NB4 (cell line): ENCODE measurements at regions not wholly inside any gene's neighbourhood (a gene's known extent, or its start where the extent isn't known, plus 50 kb on each side); places are given as distances from the start of the nearest gene placed in this dataset.

Source experiments
- DNase-seq: peaks from one replicate; pipeline ENCODE4 v3.0.0; 2010; ENCODE audit warnings: low read depth
- H3K4me3 ChIP-seq: one replicate; pipeline ENCODE4 v1.5.1; 2011; ENCODE audit warnings: mild to moderate bottlenecking, low read depth, low read length, moderate library complexity
- MYC ChIP-seq: IDR thresholded peaks from 2 replicates; pipeline ENCODE4 v1.6.1; 2011; ENCODE audit warnings: low read depth, low read length
- POLR2A ChIP-seq: IDR thresholded peaks from 2 replicates; pipeline ENCODE4 v1.6.1; 2011; ENCODE audit warnings: mild to moderate bottlenecking; ENCODE audit not compliant: insufficient read length; ENCODE audit errors: extremely low read depth
- TF ChIP-seq, protein P1 (sequence below): IDR thresholded peaks from 2 replicates; pipeline ENCODE4 v1.6.1; 2011; ENCODE audit warnings: low read depth, low read length
- TF ChIP-seq, protein P2 (sequence below): IDR thresholded peaks from one replicate; pipeline ENCODE4 v1.5.1; 2012; ENCODE audit warnings: low read depth, low read length

DNA sequence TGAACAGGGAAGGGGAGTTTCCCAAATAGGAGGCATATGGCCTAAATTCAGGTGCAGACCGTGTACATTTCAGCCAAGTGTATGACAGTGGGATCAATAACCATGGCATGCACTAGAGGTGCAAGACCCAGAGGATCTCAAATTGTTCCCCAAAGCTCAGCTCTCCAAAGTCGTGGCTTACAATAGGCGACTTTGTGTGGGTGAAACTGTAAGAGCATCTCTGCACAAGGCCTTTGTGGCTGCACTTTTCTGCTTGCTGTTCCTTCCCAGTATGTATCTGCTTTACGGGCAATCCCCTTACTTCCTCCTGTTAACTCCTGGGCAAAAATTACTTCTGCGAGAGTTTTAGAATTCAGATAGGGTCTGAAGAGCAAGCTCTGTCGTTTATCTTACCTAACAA lies 518.3 kb upstream of the ZFP42 start:
- TF ChIP-seq POLR2A (no peak), MYC (no peak)
- TF ChIP-seq, protein P1, sequence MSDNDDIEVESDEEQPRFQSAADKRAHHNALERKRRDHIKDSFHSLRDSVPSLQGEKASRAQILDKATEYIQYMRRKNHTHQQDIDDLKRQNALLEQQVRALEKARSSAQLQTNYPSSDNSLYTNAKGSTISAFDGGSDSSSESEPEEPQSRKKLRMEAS: no peak
- TF ChIP-seq, protein P2, sequence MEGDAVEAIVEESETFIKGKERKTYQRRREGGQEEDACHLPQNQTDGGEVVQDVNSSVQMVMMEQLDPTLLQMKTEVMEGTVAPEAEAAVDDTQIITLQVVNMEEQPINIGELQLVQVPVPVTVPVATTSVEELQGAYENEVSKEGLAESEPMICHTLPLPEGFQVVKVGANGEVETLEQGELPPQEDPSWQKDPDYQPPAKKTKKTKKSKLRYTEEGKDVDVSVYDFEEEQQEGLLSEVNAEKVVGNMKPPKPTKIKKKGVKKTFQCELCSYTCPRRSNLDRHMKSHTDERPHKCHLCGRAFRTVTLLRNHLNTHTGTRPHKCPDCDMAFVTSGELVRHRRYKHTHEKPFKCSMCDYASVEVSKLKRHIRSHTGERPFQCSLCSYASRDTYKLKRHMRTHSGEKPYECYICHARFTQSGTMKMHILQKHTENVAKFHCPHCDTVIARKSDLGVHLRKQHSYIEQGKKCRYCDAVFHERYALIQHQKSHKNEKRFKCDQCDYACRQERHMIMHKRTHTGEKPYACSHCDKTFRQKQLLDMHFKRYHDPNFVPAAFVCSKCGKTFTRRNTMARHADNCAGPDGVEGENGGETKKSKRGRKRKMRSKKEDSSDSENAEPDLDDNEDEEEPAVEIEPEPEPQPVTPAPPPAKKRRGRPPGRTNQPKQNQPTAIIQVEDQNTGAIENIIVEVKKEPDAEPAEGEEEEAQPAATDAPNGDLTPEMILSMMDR: no peak
- H3K4me3 ChIP-seq: no peak overlapping the region
- DNase-seq: no peak

DNA sequence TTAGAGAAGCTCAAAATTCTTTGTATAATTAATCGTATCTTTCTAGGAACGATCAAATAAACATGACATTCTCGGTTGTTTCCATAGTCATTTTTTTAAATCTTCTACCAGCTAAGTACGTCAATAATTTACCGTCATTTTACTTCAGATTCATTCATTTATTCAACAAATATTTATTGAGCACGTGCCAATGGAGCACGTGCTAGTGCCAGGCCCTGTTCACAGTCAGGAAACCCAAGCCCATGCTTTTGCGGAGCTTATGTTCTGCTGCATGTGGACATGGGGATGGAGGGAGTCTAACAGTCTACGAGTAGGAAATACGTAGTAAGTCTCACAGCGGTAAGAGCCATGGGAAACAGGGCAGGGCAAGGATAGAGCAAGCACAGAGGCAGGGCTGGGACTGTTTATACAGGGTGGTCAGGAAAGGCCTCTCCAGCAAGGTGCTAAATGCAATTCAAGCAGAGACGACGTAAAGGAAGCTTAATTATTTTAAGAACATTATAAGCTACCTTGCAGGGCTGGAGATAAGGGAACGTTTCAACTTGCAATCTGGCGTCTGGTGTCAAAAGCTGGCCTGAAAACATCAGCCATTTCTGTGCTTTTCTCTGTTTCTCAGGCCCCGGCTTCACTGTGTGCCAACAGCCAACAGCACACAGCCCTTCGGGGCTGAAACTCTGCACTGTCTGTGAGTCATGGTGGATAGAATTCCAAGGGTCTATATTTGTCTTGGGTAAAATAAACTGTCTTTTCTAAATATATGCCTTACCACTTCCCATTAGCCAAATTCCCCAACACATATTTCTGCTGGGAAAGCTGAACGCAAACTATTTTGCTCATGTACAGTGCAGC lies 517.1 kb upstream of the ZFP42 start:
- TF ChIP-seq, protein P2: no peak
- no peak for TF ChIP-seq POLR2A
- TF ChIP-seq MYC: no peak
- TF ChIP-seq, protein P1: no peak
- DNase-seq: no peak
- no peak overlapping the region for H3K4me3 ChIP-seq

DNA sequence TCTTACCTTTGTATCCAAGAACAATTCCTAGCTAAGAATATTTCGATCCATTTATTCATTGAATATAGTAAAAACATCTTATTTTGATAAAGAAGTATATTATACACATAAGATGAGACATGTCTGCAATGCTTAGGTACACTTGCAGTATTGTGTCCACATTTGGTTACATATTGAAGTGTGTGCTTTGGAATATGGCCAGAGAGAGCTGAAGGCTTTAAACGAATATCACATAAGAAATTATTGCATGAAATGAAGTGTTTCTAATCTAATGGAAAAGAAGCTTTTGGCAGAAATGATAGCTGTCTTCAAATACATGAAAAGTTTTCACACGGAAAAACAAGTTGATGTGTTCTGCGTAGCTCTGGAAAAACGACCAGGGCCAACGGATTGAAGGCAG lies 516.1 kb upstream of the ZFP42 start:
- TF ChIP-seq, protein P2: no peak
- no peak for TF ChIP-seq MYC

DNA sequence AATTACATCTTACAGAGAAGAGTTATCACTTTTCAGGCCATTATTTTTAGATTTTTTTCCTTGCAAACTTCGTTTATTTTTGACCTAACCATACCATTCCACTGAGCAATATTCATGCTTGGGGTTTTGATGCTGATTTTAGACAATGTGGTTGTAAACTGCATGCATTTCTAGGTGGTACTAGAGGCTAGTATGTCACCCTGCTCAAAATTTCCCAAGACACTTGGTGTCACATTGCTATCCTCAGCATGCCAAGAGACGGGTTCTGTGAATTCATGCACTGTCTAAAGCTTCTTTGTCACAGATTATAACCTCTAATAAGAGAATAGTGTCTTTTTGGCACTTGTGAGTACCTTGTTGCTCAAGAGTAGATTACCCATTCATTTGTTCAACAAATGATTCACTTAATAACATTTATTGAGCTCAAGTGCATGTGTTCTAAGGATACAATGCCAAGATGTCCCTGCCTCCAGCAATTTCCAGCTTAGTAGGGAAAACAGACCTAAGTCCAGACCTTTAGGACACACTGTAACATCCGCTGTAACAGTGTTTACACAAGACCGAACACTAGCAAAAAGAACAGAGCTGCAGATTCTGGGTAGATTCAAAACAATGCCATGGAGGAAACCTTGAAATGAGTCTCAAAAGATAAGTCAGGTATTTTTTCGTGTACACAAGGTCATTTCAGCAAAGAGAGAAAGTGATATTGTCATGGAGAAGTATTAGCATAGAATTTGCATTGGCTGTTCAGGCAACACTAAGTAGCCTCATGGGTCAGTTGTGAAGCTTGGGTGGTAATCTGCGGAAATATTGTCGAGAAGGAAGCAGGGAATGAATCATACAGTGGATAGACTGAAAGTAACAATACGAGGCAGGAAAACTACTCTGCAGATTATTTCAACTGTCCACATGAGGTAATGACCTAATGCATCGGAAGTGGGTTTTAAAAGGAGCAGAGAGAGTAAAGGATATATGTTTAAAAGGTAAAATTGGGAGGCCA lies 515.1 kb upstream of the ZFP42 start:
- DNase-seq: no peak
- TF ChIP-seq, protein P2: no peak
- TF ChIP-seq, protein P1: no peak
- TF ChIP-seq MYC (no peak), POLR2A (no peak)
- no peak overlapping the region for H3K4me3 ChIP-seq

More for the DNA sequence above, 516.1 kb upstream of the ZFP42 start:
- no peak for DNase-seq
- no peak overlapping the region for H3K4me3 ChIP-seq

DNA sequence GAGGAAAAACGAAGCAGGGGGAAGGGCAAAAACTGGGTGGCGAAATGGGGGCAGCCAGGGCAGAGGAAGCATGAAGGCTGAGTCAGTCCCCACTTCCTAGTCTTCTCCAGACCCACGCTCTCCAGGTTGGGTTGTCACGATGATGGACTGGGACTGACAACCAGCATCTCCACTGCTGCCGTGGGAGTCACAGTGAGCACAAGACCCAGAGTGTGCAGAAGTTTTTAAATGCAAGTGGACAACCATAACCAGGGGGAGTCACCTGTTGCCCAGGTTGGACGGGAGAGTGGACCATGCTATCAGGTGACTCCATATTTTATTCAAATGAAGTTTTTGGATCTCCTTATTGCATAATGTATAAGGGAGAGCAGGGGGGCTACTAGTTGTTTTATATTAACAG lies 511.4 kb upstream of the ZFP42 start:
- H3K4me3 ChIP-seq: no peak overlapping the region
- DNase-seq: no peak
- TF ChIP-seq POLR2A (no peak), MYC (no peak)
- TF ChIP-seq, protein P2: no peak
- TF ChIP-seq, protein P1: no peak
